Calu3 (cell line): ENCODE measurements at regions not wholly inside any gene's neighbourhood (a gene's known extent, or its start where the extent isn't known, plus 50 kb on each side); places are given as distances from the start of the nearest gene placed in this dataset.

Experiments used
- BruUV-seq: library from RNA; stranded (reverse); fragments of 400-500 nt; replicated peaks from 2 replicates; lab custom pipeline; 2021; lab: Mats Ljungman, UMichigan
- CTCF ChIA-PET: fragments of 300-600 bp; sonication (Branson Sonifier 250); formaldehyde crosslinking; loops from one replicate; lab custom pipeline; 2022; ENCODE audit warnings: antibody characterized with exemption; lab: Charles Lee
- DNase-seq: peaks from one replicate; pipeline ENCODE4 v3.0.0; 2022
- H3K27ac Mint-ChIP-seq: one replicate; pipeline ENCODE4 v1.8.0; 2022; ENCODE audit warnings: mixed read lengths; ENCODE audit not compliant: unreplicated experiment
- H3K27me3 Mint-ChIP-seq: one replicate; pipeline ENCODE4 v1.8.0; 2022; ENCODE audit warnings: mixed read lengths; ENCODE audit not compliant: unreplicated experiment
- H3K36me3 Mint-ChIP-seq: one replicate; pipeline ENCODE4 v1.8.0; 2022; ENCODE audit warnings: mild to moderate bottlenecking, moderate library complexity, mixed read lengths; ENCODE audit not compliant: insufficient read depth, unreplicated experiment
- H3K4me1 Mint-ChIP-seq: one replicate; pipeline ENCODE4 v1.8.0; 2022; ENCODE audit warnings: mild to moderate bottlenecking, low read depth, mixed read lengths; ENCODE audit not compliant: unreplicated experiment
- H3K4me3 Mint-ChIP-seq: one replicate; pipeline ENCODE4 v1.8.0; 2022; ENCODE audit warnings: mild to moderate bottlenecking, low read depth, moderate library complexity, mixed read lengths; ENCODE audit not compliant: unreplicated experiment
- H3K9me3 Mint-ChIP-seq: one replicate; pipeline ENCODE4 v1.8.0; 2022; ENCODE audit warnings: low read depth, mixed read lengths; ENCODE audit not compliant: unreplicated experiment
- CTCF ChIP-seq: fragments of 200-600 bp; IDR thresholded peaks from one replicate; pipeline ENCODE4 v1.8.0; 2022; ENCODE audit warnings: antibody characterized with exemption; ENCODE audit not compliant: unreplicated experiment
- intact Hi-C: fragments of 100-400 bp; cut with micrococcal nuclease; formaldehyde crosslinking; loops from one replicate; pipeline ENCODE4 v1.10.0; 2022; ENCODE audit not compliant: unreplicated experiment

DNA sequence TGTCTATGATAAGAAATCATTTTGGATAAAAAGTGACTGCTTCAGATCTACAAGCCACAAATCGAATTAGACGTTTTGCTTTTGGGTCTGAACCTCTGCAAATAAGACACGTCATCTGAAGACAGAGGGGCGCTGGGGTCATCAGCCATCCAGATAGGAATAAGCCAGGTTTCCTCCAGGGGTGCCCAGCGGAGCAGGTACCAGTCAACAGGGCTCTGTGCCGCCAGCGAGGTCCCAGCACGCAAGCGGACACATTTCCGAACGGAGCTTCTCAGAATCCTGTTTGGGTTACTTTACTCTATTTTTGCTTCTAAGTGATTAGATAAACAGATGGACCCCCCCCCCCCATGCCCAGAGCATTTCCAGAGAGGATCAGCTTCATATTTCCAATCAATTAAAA is 873.8 kb downstream of the BRD1 start:
- Mint-ChIP-seq H3K4me3 (no peak overlapping the region), H3K27me3 (no peaks in the 10 kb centered on the region), H3K36me3 (no peaks in the 10 kb centered on the region), H3K27ac (no peak overlapping the region), H3K4me1 (no peaks in the 10 kb centered on the region), H3K9me3 (peaks cover 20% of the 10 kb centered on the region)
- CTCF ChIA-PET: interaction anchor here (0.6 kb wide), 2 partner anchors 229 to 306 kb away, joined by 3 to 5 read pairs; no protein-coding TSS in a partner anchor
- intact Hi-C loops: no loop called here
- no peak for DNase-seq
- TF ChIP-seq CTCF: no peak
- no TSS peak for BruUV-seq

GRCh38 chr22:48953103-48953720 is 874.5 kb downstream of the BRD1 start:
- intact Hi-C loops: no loop called here
- H3K27ac Mint-ChIP-seq: no peak overlapping the region
- H3K27me3 Mint-ChIP-seq: no peaks in the 10 kb centered on the region
- no peak for TF ChIP-seq CTCF
- DNase-seq: no peak
- no peaks in the 10 kb centered on the region for H3K36me3 Mint-ChIP-seq
- H3K4me3 Mint-ChIP-seq: no peak overlapping the region
- no peaks in the 10 kb centered on the region for H3K4me1 Mint-ChIP-seq
- no TSS peak for BruUV-seq
- H3K9me3 Mint-ChIP-seq: peaks cover 20% of the 10 kb centered on the region
- CTCF ChIA-PET: no interaction called here

DNA sequence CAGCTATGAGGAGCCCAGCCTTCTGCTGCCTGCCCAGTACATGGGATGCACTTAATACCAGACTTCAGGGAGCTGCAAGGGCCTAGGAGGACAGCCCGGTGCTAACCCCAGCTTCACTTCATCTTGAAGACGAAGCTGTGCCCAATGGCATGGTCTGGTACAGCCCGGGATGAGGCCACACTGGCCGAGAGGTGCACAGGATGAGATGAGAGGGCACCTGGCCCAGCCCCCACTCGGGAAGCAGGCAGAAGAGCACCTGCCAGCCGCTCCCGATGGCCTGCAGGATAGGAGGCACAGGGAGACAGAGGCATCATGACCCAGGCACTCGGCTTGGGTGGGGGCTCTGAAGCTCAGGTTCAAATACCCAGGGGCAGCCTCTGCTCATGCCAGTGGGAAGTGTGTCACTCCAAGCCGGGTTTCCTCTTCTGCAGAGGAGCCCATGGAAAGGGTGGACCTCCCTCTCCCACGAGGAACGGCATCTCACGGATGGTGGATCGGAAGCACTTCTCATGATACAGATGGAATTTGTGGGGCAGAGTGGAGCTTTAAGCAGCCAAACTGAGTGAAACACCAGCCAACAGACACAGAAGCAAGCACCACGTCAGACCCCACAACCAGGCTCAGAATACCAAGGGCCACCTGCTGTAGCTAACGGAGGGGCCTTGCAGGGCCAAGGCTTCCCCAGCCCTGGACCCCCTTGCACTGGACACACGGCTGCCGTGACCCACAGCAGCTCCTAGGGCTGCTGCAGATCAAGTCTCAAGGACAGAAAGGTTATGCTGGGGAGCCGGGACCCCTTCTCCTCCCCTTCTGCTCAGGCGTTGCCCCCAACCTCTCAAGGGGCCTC is 875.2 kb downstream of the BRD1 start:
- DNase-seq: no peak
- no peak for TF ChIP-seq CTCF
- H3K27ac Mint-ChIP-seq: no peak overlapping the region
- peaks cover 20% of the 10 kb centered on the region for H3K9me3 Mint-ChIP-seq
- intact Hi-C loops: no loop called here
- H3K4me1 Mint-ChIP-seq: no peaks in the 10 kb centered on the region
- CTCF ChIA-PET: no interaction called here
- no TSS peak for BruUV-seq
- no peak overlapping the region for H3K4me3 Mint-ChIP-seq
- H3K36me3 Mint-ChIP-seq: no peaks in the 10 kb centered on the region
- no peaks in the 10 kb centered on the region for H3K27me3 Mint-ChIP-seq

GRCh38 chr22:48951836-48952235 is 875.8 kb downstream of the BRD1 start:
- Mint-ChIP-seq H3K27me3 (no peaks in the 10 kb centered on the region), H3K9me3 (peaks cover 17% of the 10 kb centered on the region), H3K4me3 (no peak overlapping the region), H3K36me3 (no peaks in the 10 kb centered on the region), H3K4me1 (no peaks in the 10 kb centered on the region), H3K27ac (no peak overlapping the region)
- intact Hi-C loops: no loop called here
- no TSS peak for BruUV-seq
- no peak for TF ChIP-seq CTCF
- CTCF ChIA-PET: interaction anchor here (0.7 kb wide), 1 partner anchor 197 kb away, joined by 3 read pairs; no protein-coding TSS in a partner anchor
- DNase-seq: no peak
